Calu3 (cell line): ENCODE measurements at regions not wholly inside any gene's neighbourhood (a gene's known extent, or its start where the extent isn't known, plus 50 kb on each side); places are given as distances from the start of the nearest gene placed in this dataset.
"Not testable (repeated sequence)": the region's sequence is repeated elsewhere in the genome, so short reads cannot be mapped to it uniquely, and the experiment has no call there.

Experiments
- BruUV-seq: library from RNA; stranded (reverse); fragments of 400-500 nt; replicated peaks from 2 replicates; lab custom pipeline; 2021; lab: Mats Ljungman, UMichigan
- CTCF ChIA-PET: fragments of 300-600 bp; sonication (Branson Sonifier 250); formaldehyde crosslinking; loops from one replicate; lab custom pipeline; 2022; ENCODE audit warnings: antibody characterized with exemption; lab: Charles Lee
- DNase-seq: peaks from one replicate; pipeline ENCODE4 v3.0.0; 2022
- H3K27ac Mint-ChIP-seq: one replicate; pipeline ENCODE4 v1.8.0; 2022; ENCODE audit warnings: mixed read lengths; ENCODE audit not compliant: unreplicated experiment
- H3K27me3 Mint-ChIP-seq: one replicate; pipeline ENCODE4 v1.8.0; 2022; ENCODE audit warnings: mixed read lengths; ENCODE audit not compliant: unreplicated experiment
- H3K36me3 Mint-ChIP-seq: one replicate; pipeline ENCODE4 v1.8.0; 2022; ENCODE audit warnings: mild to moderate bottlenecking, moderate library complexity, mixed read lengths; ENCODE audit not compliant: insufficient read depth, unreplicated experiment
- H3K4me1 Mint-ChIP-seq: one replicate; pipeline ENCODE4 v1.8.0; 2022; ENCODE audit warnings: mild to moderate bottlenecking, low read depth, mixed read lengths; ENCODE audit not compliant: unreplicated experiment
- H3K4me3 Mint-ChIP-seq: one replicate; pipeline ENCODE4 v1.8.0; 2022; ENCODE audit warnings: mild to moderate bottlenecking, low read depth, moderate library complexity, mixed read lengths; ENCODE audit not compliant: unreplicated experiment
- H3K9me3 Mint-ChIP-seq: one replicate; pipeline ENCODE4 v1.8.0; 2022; ENCODE audit warnings: low read depth, mixed read lengths; ENCODE audit not compliant: unreplicated experiment
- intact Hi-C: fragments of 100-400 bp; cut with micrococcal nuclease; formaldehyde crosslinking; loops from one replicate; pipeline ENCODE4 v1.10.0; 2022; ENCODE audit not compliant: unreplicated experiment
- TF ChIP-seq, protein P1 (sequence below): fragments of 200-600 bp; IDR thresholded peaks from one replicate; pipeline ENCODE4 v1.8.0; 2022; ENCODE audit warnings: antibody characterized with exemption; ENCODE audit not compliant: unreplicated experiment

DNA sequence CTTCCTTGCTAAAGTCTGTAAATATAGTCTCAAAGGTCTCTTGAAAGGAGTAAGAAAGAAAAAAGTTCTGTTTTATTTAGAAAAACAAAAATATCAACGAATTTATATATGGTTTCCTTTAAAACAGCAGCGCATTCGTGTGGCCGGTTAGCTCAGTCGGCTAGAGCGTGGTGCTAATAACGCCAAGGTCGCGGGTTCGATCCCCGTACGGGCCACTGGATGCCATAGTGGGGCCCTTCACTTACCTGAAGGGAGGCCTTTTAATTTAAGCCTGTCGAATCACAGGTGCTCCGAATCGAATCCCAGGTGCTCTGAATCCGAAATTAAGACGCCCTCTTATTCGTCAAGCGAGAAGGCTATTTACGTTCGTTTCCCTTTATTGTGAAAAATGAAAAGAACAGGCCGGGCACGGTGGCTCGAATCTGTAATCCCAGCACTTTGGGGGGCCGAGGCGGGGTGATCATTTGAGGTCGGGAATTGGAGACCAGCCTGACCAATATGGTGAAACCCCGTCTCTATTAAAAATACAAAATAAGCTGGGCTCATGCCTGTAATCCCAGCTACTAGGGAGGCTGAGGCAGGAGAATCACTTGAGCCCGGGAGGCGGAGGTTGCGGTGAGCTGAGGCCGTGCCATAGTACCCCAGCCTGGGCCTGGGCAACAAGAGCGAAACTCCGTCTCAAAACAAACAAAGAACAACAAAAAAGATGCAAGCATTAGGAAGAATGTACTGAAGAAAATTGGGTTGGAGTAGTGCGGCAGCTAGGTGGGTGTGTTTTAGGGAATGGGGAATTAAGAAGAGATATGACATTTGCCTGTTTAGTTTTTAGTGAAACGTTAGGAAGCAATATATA, 195.8 kb upstream of the ZNF184 start:
- H3K27me3 Mint-ChIP-seq = no peaks in the 10 kb centered on the region
- peaks cover 42% of the 10 kb centered on the region for H3K4me1 Mint-ChIP-seq
- intact Hi-C loops = loop anchor here (1.0 to 5.0 kb wide), 4 partner anchors 36 to 149 kb away; no protein-coding TSS in a partner anchor
- H3K36me3 Mint-ChIP-seq = peaks cover 57% of the 10 kb centered on the region
- CTCF ChIA-PET = interaction anchor here (0.9 to 1.7 kb wide), 7 partner anchors 35 to 127 kb away, joined by 3 to 5 read pairs (median 3); no protein-coding TSS in a partner anchor
- TF ChIP-seq, protein P1, sequence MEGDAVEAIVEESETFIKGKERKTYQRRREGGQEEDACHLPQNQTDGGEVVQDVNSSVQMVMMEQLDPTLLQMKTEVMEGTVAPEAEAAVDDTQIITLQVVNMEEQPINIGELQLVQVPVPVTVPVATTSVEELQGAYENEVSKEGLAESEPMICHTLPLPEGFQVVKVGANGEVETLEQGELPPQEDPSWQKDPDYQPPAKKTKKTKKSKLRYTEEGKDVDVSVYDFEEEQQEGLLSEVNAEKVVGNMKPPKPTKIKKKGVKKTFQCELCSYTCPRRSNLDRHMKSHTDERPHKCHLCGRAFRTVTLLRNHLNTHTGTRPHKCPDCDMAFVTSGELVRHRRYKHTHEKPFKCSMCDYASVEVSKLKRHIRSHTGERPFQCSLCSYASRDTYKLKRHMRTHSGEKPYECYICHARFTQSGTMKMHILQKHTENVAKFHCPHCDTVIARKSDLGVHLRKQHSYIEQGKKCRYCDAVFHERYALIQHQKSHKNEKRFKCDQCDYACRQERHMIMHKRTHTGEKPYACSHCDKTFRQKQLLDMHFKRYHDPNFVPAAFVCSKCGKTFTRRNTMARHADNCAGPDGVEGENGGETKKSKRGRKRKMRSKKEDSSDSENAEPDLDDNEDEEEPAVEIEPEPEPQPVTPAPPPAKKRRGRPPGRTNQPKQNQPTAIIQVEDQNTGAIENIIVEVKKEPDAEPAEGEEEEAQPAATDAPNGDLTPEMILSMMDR = no peak
- H3K9me3 Mint-ChIP-seq = no peaks in the 10 kb centered on the region
- H3K4me3 Mint-ChIP-seq = peak overlapping the region; percentile 83
- TSS peak; percentile 100 for BruUV-seq
- peak overlapping the region; percentile 44 for H3K27ac Mint-ChIP-seq
- DNase-seq = peak; percentile 93

DNA sequence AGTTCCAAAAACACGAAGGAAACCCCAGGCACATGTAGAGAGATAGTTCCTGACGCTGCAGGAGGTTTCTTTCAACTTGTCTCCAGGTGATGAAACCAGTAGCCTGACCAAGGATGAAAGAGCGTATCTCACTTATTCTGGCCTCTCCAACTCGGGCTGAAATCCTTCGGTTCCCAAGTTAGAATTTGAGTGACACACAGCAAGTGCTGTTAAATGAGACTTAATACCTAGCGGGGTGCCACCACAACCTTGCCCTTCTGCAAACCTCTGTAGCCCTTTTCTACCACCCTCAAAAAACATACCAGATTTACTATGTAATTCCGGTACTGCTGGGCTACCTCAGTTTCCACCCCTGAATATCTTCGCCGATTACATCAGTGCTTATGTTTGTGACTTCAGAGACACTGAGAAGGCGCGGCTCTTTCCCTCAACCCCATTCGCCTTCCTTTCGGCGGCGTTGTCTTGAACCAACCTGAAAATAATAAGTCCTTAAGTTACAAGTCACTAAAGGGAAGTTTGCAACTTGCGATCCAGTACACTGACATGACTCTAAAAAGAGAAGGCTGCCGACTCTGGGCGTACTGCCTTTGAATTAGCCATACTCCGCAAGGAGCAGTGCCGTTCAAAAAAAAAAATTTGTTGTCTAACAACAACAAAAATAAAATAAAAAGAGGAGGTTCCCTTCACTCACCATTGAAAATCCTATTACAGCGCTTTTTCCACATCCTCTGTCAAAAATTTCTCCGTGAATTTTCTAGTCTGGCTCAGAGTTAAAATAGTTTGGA, 194.9 kb upstream of the ZNF184 start:
- Mint-ChIP-seq H3K27ac (peak overlapping the region; percentile 44), H3K36me3 (peaks cover 56% of the 10 kb centered on the region), H3K9me3 (no peaks in the 10 kb centered on the region), H3K27me3 (no peaks in the 10 kb centered on the region), H3K4me1 (peaks cover 45% of the 10 kb centered on the region), H3K4me3 (peak overlapping the region; percentile 83)
- intact Hi-C loops = loop anchor here (5.0 kb wide), 3 partner anchors 36 to 76 kb away; no protein-coding TSS in a partner anchor
- TF ChIP-seq, protein P1 = no peak
- no TSS peak for BruUV-seq
- no peak for DNase-seq
- CTCF ChIA-PET = interaction anchor here (1.3 to 1.4 kb wide), 3 partner anchors 50 to 128 kb away, joined by 3 to 5 read pairs (median 3); no protein-coding TSS in a partner anchor

DNA sequence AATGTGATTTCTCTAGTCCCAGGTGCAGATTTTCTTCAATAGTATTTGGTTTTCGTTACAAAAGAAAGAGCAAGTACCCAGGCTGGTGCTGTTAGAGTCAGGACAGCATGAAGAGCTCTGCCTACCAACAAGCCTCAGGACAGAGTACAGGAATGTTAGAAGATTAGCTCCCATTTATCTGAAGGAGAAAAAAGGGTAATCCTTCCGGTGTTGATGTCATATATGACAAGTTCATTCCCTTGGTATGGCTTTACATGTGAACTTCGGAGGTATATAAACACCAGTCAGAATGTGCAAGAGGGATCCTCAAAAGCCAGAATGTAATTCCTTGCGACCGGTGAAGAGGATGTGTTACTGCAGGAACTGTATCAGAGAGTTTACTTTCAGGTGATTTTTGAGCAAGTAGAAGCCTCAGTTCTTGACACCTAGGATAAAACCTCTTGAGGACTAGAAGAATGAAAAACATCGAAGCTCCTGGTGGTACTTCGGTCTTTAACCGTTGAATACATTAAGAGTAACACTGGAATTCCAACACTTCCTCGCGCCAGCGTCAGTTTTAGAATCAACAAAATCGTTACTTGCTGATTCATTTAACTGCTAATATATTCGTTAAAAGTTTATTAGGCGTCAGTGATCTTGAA, 194.2 kb upstream of the ZNF184 start:
- no peaks in the 10 kb centered on the region for H3K27me3 Mint-ChIP-seq
- no TSS peak for BruUV-seq
- no peak for DNase-seq
- H3K9me3 Mint-ChIP-seq = no peaks in the 10 kb centered on the region
- H3K27ac Mint-ChIP-seq = no peak overlapping the region
- TF ChIP-seq, protein P1 = no peak
- H3K4me1 Mint-ChIP-seq = peaks cover 41% of the 10 kb centered on the region
- peak overlapping the region; percentile 83 for H3K4me3 Mint-ChIP-seq
- H3K36me3 Mint-ChIP-seq = peaks cover 49% of the 10 kb centered on the region
- CTCF ChIA-PET = no interaction called here
- intact Hi-C loops = loop anchor here (5.0 kb wide), 3 partner anchors 35 to 75 kb away; no protein-coding TSS in a partner anchor

DNA sequence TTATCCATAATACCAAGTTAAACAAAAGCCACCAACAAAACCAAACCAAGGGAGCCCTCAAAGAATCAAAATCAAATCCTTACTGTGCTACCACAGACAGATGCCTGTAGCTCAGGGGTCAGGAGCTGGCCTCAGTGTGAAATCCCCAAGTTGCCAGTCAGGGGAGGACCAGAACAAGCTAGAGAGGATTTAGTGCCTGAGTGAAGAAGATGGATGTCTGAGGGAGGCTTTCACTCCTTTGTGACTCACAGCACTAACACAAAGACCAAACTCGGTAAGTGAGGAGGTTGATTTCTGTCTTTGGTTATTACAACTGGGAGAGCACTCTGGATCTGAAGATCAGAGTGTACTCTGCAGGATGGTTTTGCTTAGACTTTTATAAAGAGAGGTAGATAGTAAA, 189.9 kb upstream of the ZNF184 start:
- CTCF ChIA-PET = interaction anchor here (0.6 to 0.9 kb wide), 3 partner anchors 38 to 367 kb away, joined by 3 to 4 read pairs (median 3); partner anchors contain the start of gene ZNF391
- H3K9me3 Mint-ChIP-seq = no peaks in the 10 kb centered on the region
- H3K4me1 Mint-ChIP-seq = peaks cover 20% of the 10 kb centered on the region
- BruUV-seq = no TSS peak
- TF ChIP-seq, protein P1 = no peak
- H3K4me3 Mint-ChIP-seq = no peak overlapping the region
- intact Hi-C loops = no loop called here
- H3K27ac Mint-ChIP-seq = no peak overlapping the region
- peaks cover 10% of the 10 kb centered on the region for H3K36me3 Mint-ChIP-seq
- H3K27me3 Mint-ChIP-seq = no peaks in the 10 kb centered on the region
- DNase-seq = no peak

DNA sequence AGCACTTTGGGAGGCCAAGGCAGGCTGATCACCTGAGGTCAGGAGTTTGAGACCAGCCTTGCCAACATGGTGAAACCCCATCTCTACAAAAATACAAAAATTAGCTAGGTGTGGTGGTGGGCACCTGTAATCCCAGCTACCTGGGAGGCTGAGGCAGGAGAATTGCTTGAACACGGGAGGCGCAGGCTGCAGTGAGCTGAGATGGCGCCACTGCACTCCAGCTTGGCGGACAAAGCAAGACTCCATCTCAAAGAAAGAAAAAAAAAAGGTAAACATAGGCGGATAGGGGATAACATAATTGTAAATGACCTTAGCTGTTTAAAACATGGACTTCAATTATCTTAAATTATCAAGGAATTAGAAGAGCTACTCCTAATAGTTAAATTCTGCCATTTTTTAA, 189.3 kb upstream of the ZNF184 start:
- H3K36me3 Mint-ChIP-seq, DNase-seq, intact Hi-C loops, H3K4me3 Mint-ChIP-seq, H3K27me3 Mint-ChIP-seq, H3K9me3 Mint-ChIP-seq, BruUV-seq, H3K27ac Mint-ChIP-seq: not testable (repeated sequence)
- CTCF ChIA-PET = interaction anchor here (0.7 to 0.9 kb wide), 3 partner anchors 37 to 366 kb away, joined by 3 to 4 read pairs (median 3); no protein-coding TSS in a partner anchor
- H3K4me1 Mint-ChIP-seq = peaks cover 14% of the 10 kb centered on the region
